DMS114 treated with DMSO at 0.1 percent for 48 hours (cell line): ENCODE measurements at regions not wholly inside any gene's neighbourhood (a gene's known extent, or its start where the extent isn't known, plus 50 kb on each side); places are given as distances from the start of the nearest gene placed in this dataset.
A peak's percentile ranks its signal among the peaks of the same experiment; 100 is the strongest.
"Not testable (repeated sequence)": the region's sequence is repeated elsewhere in the genome, so short reads cannot be mapped to it uniquely, and the experiment has no call there.

Experiments used
- DNase-seq: peaks from one replicate; lab custom pipeline; 2025; ENCODE audit not compliant: unreplicated experiment; lab: John Stamatoyannopoulos, UW

DNA sequence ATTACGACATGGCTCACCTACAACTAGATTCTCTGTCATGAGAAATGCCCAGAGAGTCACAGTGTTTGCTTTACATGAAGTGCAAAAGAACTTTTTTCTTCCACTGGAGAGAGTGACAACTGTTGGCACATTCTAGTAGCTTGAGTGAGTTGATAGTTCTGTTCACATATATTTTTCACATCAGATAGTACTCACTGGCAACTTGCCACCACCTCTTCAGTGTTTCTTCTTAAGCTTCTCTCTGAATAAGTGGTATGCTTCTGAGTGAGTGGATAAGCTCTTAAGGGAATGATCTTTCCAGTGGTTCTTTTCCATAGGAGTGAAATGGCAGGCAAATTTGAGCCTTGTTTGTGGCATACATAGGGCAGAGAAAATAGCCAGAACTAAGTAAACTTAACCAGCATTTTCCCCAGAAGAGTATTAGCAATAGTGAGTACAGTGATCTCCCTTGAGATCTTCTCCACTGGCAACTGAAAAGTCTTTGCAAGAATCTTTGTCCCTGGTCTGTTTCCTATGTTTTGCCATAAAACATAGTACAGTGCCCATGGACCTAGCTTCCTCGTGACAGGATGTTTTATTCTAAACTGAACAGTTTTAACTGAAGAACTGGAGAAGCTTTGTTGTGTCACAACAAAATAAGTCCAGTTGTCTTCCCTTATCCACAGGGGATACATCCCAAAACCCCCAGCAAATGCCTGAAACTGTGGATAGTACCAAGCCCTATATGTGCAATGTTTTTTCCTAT, 125.4 kb upstream of the CDK13 start:
- DNase-seq = no peak

DNA sequence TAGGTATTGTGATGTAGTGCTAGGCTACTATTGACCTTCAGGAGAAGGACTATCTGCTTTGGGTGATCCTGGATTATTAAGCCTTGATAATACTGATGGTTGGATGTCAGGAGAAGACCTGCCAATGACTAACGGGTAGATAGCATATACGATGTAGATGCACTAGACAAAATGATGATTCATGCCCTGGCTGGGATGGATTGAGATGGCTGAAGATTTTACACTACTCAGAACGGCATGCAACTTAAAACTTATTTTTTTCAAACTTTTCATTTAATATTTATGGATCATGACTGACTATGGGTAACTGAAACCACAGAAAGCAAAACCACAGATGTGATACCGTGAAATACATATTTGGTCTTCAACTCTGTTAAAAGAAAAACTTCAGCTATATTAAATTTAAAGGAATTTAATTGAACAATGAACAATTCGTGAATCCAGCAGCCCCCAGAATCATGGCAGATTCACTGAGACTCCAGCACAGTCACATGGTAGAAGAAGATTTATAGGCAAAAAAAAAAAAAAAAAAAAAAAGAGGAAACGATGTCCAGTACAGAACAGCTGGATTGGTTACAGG, 124.6 kb upstream of the CDK13 start:
- no peak for DNase-seq

DNA sequence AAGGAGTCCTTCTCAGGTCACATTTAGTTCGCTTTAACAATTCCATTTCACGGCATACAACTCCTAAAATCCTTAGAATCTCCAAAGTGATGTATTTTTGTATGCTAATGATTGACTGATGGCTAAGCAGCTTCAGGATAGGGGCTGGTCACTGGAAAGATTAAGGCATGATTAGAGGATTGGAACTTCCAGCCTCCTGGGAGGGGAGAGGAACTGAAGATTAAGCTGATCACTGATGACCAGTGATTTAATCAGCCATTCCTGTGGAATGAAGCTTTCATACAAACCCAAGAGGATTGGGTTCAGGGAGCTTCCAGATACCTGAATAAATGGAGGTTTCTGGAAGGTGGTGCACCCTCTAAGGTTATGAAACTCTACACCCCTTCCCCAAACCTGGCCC, 123.9 kb upstream of the CDK13 start:
- DNase-seq = no peak

DNA sequence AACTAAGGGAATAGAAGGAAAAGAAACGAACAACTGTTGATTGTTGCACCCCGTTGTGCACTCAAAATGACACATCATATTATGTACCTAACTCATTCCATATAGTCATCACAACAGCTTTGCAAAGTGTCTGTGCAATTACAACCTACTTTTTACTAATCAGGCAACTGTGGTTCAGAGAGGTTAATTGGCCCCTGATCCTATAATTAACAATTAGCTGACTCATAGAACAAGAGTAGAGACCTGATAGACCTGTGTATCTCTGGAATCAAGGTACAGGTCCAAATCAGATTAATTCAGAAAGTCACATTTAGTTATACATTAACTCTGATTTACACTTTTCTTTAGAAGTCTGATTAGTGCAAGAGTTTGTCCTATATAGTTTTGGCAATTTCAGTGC, 122.5 kb upstream of the CDK13 start:
- DNase-seq = no peak

DNA sequence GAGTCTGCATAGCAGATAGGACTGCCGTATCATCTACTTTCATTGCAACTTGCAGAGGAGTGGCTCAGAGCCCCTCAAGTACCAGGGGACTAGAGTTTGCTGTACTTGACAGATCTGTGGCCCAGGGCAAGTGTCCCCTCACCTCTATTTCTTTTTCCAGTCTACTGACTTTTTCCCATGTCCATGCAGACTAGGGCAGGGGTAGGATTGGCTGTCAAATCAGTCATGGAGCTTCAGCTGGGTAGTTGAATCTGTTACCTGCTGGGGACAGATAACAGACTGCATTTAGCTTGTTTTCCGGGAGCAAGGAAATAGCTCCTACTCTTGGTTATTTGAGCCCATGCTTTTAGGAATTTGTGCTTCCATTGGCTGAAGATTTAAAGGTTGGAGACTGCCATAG, 121.0 kb upstream of the CDK13 start:
- no peak for DNase-seq

DNA sequence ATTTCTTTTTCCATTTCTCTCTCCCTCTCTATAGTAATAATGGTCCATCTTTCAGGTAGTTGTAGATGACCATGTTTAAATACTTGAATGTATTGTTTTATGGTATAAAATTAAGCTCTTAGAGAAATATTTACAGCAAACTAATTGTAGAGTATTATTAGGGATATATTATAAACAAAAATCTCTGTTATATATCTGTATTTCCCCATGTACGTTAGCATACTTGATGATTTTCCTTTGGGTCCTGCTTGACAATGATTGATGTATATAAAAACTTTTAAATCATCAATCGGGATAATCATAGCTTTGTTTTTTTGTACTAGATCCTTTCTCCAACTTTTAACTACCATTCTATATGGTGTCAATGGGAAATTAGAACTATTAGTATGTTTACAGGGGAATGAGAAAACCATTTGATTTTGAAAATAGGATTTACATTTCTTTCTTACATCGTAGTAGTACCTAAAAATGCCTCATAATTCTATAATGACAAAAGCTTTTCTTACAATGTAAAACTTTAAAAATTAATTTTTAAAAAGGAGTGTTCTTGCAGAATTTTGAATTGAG, 117.5 kb upstream of the CDK13 start:
- DNase-seq = no peak

DNA sequence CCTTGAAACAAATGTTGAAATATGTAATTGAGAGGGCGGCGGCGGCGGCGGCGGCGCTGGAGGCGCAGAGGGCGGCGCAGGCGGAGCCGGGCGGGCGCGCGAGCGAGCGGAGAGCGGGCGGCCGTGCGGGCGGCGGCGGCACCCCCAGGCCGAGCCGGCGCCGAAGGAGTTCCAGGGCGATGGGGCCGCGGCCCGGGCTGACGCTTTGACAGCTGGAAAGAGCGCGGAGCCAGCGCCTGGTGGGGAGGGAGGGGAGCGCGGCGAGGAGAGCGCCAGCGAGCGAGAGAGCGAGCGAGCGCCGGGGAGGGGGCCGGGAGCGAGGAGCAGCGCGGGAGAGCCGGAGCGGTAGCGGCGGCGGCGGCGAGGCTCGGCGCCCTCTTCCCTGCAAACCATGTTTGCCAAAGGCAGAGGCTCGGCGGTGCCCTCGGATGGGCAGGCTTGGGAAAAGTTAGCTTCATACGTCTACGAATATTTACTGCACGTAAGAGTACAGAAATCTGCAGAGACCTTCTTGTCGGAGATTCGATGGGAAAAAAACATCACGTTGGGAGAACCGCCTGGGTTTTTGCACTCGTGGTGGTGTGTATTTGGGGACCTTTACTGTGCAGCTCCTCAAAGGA, 116.8 kb upstream of the CDK13 start:
- peak; percentile 60 for DNase-seq

DNA sequence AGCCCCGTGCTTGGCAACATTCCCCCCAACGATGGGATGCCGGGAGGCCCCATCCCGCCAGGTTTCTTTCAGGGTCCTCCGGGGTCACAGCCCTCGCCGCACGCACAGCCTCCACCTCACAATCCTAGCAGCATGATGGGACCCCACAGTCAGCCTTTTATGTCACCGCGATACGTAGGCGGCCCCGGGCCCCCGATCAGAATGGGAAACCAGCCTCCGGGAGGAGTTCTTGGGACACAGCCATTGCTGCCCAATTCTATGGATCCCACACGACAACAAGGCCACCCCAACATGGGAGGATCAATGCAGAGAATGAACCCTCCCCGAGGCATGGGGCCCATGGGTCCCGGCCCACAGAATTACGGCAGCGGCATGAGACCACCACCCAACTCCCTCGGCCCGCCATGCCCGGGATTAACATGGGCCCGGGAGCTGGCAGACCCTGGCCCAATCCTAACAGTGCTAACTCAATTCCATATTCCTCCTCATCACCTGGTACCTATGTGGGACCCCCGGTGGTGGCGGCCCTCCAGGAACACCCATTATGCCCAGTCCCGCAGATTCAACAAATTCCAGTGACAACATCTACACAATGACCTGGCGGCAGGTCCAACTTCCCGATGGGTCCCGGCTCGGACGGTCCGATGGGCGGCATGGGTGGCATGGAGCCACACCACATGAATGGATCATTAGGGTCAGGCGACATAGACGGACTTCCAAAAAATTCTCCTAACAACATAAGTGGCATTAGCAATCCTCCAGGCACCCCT, 116.0 kb upstream of the CDK13 start:
- DNase-seq = not testable (repeated sequence)

DNA sequence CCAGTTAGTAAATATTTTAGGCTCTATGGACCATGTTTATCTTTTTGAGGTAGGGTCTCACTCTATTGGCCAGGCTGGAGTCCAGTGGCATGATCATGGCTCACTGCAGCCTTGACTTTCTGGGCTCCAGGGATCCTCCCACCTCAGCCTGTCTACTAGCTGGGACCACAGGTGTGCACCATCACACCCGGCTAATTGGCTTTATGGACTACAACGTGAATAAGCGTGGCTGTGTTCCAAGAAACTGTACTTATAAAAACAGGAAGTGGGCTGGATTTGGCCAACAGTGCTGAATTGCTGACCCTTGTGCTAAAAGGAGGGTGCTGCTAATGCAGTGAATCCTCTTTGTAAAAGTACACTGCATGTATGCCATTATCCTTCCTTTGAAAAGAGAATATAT, 111.7 kb upstream of the CDK13 start:
- DNase-seq = no peak

DNA sequence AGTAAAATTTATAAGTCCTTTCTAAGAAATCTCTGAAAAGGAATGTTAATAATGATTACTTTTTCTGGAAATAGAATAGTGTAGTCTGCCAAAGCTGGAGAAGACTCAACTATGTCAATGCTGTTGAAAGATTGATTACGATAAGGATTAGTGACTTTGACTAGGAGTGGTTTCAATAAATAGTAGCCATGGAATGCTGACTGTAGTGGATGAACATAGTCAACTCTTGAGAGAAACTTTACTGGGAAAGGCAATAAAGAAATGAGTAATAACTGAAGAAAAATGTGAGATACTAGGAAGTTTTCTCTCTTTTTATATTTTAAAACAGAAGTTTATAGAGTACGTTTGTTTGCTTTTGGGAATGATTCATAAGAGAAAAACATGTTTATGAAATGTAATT, 105.0 kb upstream of the CDK13 start:
- DNase-seq = no peak

DNA sequence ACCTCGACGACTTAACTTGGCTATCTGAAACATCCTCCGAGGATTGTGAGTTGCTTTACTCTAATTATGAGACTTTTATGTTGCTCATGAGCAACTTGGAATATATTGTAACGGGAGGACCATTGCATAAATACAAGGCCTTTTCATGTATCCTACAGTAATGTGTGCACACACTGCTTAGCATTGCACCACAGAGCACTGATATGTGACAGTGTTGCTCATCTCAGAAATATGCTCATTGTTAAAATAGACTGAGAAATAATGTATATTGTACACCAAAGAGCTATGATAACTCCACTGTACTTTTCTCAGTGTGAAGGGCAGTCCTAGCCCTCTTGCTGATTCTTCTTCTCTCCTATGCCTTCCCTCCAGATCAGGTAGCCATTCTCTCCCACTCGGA, 102.8 kb upstream of the CDK13 start:
- no peak for DNase-seq

DNA sequence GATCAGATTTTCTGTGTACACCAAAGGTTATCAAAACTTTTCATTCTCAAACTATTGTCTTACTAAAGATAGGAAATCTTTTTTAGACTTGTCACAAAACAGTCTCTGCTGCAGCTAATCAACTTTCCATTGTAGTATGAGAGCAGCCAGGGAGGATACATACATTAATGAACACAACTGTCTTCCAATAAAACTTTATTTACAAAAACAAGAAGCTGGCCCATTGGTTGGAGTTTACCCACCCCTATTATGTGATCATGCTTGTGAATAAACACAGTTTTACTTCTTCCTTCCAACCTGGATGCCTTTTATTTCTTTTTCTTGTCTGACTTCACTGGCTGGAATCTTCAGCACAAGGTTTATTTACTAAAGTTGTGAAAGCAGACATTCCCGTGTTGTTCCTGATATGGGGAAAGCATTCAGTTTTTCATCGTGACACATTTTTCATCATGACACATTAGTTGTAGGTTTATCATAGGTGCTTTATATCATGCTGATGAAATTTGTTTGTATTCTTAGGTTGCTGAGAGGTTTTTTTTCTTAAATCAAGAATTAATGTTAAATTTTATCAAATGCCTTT, 98.5 kb upstream of the CDK13 start:
- no peak for DNase-seq

DNA sequence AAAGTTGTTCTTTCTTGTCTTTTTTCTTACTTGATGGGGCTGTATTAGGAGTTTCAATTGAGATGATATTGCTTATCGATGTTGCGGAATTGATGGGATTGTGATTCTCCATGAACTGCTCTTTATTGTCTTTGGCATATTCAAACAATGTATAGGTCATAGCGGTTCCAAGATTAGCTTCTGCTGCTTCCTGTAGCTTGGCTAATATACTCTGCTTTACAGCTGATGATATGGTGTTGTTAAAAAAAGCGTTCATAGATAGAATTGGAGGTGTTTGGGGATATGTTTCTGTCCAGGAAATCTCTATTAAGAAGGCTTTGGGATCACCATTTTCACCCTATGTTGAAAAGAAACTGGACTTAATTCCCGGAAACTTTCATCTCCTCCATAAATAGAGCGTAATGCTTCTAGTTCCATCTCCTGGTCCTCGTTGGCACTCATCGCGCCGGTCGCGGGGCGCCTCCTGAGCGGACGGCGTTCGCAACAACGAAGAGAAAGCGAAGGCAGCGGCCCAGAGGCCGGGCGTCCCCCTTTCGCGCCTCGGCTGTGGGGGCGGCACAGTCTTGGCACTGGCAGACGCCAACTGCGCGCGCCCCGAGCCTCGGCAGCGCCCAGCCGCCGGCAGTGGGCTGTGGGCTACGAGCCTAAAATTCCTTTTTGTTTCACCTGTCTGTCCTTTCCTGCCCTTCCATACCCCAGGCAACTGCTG, 95.3 kb upstream of the CDK13 start:
- not testable (repeated sequence) for DNase-seq

DNA sequence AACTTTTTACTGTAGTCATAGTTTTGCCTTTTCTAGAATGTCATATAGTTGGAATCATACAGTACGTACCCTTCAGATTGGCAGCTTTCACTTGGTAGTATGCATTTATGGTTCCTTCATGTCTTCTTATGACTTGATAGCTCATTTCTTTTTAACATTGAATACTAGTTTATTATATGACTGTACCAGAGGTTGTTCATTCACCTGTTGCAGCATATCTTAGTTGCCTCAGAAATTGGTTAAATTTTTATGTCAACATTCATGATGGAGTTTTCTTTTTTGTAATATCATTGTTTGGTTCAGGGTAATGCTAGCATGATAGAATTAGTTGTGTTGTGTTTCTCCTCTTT, 94.8 kb upstream of the CDK13 start:
- DNase-seq = no peak

DNA sequence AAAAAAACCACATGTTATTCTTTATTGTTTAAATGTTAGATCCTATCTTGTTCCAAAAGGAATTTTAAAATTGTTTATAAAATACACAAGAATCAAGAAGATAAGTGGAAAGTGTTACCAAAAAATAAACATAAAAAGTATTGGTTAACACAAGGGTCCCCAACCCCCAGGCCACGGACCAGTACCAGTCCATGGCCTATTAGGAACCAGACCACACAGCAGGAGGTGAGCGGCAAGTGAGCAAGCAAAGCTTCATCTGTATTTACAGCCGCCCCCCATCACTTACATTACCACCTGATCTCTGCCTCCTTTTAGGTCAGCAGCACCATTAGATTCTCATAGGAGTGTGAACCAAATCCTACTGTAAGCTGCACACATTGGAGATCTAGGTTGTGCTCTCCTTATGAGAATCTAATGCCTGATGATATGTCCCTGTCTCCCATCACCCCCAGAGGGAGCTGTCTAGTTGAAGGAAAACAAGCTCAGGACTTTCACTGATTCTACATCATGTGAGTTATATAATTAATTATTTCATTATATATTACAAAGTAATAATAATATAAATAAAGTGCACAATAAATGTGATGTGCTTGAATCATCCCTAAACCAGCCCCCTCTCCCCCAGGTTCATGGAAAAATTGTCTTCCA, 86.3 kb upstream of the CDK13 start:
- peak; percentile 33 for DNase-seq

DNA sequence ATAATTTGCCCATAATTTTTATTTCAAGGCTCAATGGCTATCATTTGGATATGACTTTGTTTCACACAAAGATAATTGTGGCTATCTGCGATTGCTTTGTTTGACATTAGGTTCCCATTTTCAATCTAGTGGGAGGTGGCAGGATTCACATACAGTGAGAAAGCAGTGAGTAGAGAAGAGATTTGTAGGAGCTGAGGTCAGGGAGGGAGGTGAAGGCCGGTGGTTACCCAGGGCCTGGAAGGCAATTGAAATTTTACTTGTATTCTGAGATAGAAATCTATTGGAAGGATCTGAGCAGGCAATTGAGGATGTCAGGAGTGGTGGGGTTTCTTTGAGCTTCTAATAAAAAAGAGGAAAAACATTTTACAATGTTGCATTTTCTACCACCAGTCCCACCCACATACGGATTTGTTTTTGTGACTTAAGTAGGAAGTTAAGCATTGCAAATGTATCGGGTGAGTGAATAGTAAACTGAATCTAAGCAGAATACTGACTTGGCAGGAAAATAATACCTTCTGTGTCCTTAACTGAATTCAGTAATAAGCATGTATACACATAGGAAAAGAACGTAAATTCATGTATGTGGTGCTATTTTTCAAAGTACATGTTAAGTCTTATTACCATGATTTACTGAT, 80.1 kb upstream of the CDK13 start:
- DNase-seq = not testable (repeated sequence)

DNA sequence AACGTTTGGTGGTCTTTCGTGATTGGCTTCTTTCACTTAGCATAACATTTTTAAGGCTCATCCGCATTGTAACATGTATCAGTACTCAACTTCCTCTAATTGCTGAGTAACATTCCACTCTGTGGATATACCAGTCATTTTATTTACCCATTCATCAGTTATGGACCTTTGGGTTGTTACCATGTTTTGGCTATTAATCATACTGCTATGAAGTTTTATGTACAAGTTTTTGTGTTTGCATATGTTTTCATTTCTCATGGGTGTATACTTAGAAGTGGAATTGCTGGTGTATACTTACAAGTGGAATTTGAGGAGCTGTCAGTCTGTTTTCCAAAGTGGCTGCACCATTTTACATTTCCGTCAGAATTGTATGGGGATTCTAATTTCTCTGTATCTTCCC, 78.4 kb upstream of the CDK13 start:
- not testable (repeated sequence) for DNase-seq

DNA sequence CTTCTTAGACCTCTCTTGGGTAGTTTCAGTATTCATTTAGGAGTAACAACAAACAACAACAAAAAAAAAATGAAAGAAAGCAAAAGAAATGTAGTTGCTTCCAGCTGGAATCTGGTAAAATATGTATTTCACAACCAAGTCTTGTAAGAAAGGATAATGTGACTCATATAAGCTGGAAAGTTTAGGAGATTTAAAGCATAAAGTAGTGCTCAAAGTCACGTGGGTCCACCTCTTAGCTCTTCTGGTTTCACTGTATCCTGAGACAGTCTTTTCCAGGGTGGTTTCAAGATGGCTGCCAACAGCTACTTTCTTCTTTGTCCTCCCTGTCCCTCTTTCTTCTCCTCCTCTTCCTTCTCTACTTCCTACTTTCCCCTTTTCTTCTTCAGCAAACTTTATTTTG, 69.5 kb upstream of the CDK13 start:
- DNase-seq = no peak

DNA sequence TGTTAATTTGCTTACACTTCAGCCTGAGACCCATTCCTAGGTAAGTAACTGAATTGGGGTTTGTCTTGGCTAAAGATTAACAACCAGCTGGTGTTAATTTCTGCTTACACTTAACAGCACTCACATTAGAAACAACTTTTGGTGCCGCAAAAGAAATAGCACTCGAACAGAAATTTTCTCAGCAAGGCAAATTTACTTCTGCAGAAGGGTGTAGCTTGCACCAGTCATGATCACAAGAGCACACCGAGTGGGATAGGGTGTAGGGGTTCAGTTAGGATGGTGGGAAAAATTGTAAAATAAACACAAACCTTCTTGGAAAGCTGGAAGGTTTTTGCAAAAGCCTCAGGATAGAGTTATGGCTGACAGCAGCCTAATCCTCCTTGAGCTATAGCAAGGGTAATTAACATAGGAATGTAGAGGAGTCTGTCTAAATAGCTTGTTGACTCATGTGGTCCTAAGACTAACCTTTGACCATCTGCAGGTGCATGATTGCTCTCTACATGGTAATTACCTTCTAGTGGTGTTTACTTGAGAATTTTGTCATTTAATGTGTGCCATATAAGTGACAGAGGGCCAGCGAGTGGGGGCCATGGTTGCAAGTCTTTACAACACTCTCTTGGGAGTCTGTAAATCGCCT, 67.8 kb upstream of the CDK13 start:
- no peak for DNase-seq
